GM12872 (cell line): ENCODE measurements at regions not wholly inside any gene's neighbourhood (a gene's known extent, or its start where the extent isn't known, plus 50 kb on each side); places are given as distances from the start of the nearest gene placed in this dataset.

Experiments
- TF ChIP-seq, protein P1 (sequence below): IDR thresholded peaks from 3 replicates; pipeline ENCODE4 v1.5.1; 2011; ENCODE audit warnings: low read depth, mild to moderate bottlenecking, low read length, moderate library complexity; ENCODE audit not compliant: insufficient read depth

DNA sequence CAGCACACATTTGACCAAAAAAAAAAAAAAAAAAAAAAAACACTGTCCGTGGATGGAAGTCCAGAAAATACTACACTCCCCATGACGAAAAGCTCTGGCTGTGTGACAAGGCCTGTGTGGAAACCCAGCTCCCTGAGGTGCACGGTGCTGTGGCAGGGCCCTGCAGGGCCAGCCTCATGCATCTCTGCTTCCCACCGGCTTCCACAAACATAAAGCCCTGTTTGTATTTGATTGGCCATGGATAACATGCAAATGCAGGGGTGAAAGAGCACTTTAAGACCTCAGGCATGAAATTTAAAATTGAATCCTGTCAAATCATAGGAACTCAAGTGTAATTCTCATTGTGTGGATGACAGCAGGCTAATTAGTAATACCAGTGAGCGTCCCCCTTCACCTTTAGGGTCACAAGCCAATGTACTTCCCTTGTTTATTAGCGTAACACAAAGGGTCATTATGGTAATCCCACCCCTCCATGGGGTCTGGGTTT is 757.2 kb downstream of the GALR1 start:
- TF ChIP-seq, protein P1, sequence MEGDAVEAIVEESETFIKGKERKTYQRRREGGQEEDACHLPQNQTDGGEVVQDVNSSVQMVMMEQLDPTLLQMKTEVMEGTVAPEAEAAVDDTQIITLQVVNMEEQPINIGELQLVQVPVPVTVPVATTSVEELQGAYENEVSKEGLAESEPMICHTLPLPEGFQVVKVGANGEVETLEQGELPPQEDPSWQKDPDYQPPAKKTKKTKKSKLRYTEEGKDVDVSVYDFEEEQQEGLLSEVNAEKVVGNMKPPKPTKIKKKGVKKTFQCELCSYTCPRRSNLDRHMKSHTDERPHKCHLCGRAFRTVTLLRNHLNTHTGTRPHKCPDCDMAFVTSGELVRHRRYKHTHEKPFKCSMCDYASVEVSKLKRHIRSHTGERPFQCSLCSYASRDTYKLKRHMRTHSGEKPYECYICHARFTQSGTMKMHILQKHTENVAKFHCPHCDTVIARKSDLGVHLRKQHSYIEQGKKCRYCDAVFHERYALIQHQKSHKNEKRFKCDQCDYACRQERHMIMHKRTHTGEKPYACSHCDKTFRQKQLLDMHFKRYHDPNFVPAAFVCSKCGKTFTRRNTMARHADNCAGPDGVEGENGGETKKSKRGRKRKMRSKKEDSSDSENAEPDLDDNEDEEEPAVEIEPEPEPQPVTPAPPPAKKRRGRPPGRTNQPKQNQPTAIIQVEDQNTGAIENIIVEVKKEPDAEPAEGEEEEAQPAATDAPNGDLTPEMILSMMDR, result no peak

DNA sequence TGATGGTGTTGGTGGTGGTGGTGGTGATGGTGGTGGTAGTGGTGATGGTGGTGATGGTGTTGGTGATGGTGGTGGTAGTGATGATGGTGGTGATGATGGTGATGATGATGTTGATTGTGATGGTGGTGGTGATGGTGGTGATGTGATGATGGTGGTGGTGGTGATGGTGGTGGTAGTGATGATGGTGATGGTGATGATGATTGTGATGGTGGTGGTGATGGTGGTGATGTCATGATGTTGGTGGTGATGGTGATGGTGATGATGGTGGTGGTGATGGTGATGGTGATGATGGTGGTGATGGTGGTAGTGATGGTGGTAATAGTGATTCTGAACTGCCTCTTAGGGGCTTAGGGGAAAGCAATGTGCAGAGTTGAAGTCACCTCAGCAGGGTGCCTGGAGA is 760.7 kb downstream of the GALR1 start:
- TF ChIP-seq, protein P1, result no peak

DNA sequence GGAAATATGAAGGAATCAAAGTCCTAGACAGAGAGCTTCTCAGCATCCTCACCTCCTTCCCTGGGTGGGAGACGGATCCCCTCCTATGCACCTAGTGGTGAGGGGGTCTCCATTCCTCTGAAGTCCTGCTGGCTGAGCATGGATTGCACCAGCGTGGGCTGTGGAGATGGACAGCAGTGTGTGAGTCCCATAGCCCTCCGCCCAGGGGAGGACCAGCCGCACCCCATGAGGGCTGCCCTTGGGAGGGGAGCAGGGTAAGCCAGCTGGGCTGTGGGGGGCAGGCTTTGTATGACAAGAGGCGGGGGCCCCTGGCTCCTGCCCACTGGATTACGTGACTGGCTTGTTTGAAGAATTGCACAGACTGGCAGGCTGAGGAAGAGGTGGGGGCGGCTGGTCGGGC is 768.2 kb downstream of the GALR1 start:
- TF ChIP-seq, protein P1, result no peak

DNA sequence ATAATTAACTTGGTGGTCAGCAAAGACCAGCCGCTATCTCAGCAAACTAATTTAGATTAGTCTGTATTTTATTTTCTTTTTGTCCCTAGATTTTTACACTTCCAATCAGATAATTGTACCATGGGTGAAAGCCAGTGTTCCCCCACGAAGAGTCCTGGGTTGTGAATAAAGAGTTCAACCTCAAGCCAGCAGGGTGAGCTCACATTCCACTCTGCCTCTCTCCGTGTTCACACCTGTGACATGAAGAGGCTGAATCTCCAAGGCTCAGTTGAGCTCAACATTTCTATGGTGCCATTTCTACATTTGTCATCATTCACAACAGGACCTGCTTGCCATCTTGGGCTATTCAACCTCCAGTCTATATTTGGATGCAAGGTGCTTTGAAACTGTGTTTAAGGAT is 771.5 kb downstream of the GALR1 start:
- TF ChIP-seq, protein P1, result no peak

DNA sequence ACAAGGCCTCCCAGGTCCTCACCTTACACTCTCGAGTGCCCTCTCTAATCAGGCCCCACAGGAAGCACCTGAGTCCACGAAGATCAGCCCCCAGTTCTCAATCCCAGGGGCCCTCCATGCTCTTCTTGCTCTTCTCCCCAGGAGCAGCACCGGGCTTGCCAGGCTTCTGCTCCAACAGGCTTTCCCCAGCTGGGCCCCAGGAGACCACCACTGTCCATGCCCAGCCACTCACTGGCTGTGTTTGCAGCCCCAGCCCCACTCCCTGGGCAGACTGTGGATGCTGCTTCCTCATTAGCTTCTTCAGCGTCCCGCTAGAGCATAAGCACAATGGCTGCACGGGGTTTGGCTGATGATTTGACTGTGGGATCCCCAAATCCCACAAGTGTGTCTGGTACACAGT is 781.9 kb downstream of the GALR1 start:
- TF ChIP-seq, protein P1, result no peak

DNA sequence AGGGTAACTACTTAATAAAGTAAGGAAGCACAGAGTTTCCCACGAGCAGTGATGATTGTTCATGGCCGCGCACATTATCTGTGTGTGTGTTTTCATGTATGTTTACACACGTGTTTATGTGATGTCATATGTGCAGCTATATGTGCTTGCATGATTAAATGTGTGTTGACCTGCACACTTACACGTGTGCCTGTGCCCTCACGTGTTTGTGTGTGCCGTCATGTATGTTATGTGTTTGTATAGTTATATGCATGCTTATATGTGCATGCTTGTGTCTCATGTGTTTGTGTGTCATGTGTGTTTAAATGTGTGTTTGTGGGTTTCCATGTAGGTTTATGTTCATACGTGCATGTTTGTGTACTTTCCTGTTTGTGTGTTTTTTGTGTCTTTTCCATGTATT is 782.3 kb downstream of the GALR1 start:
- TF ChIP-seq, protein P1, result no peak

DNA sequence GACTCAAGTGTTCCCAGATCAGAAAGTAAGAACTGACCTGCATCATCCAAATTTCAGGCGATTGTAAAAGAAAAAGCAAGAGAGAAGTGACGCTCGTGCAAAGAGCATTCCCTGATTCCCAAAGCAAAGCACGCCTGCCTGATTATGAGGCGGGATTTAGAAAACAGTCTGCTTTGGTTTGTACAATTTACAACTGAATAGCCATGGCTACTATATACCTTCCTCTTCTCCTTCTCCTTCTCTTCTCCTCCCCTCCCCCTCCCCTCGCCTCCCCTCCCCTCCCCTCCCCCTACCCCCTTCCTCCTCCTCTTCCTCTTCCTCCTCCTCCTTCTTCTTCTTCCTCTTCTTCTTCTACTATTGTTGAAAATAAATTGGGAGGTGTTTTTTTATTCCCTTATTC is 782.9 kb downstream of the GALR1 start:
- TF ChIP-seq, protein P1, result no peak

DNA sequence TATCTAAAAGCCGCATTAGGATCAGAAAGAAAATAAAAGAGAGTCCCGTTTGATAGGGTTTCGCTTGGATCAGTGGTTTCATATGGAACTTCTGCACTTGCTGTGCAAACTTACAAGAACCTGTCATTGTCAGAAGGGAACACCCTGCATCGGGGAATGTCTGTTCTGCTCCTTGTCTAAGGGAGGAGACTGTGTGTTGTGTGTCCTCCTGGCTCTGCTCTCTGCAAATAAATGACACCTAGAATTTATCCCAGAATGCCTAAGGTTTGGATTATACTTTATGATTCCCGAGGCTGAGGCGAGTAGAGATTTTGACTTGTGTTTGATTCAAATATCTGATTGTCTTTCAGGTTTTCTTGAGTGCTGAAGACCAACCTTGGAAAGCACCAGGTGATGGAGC is 785.1 kb downstream of the GALR1 start:
- TF ChIP-seq, protein P1, result no peak
